RWPE2 (cell line): ENCODE measurements at regions not wholly inside any gene's neighbourhood (a gene's known extent, or its start where the extent isn't known, plus 50 kb on each side); places are given as distances from the start of the nearest gene placed in this dataset.

Experiments used
- ATAC-seq: fragments of 200-7000 bp; cut with Tn5 transposase; 3 replicates; pipeline ENCODE4 v1.9.1; 2021; ENCODE audit warnings: low read depth
- DNase-seq: peaks from one replicate; pipeline ENCODE4 v3.0.0-alpha.2; 2020; ENCODE audit warnings: low spot score
- H3K27ac ChIP-seq: fragments of 450-650 bp; 2 replicates; pipeline ENCODE4 v1.5.1; 2017; ENCODE audit warnings: mild to moderate bottlenecking; ENCODE audit not compliant: poor library complexity, severe bottlenecking
- H3K27me3 ChIP-seq: fragments of 250-450 bp; sonication (Bioruptor Pico); 2 replicates; pipeline ENCODE4 v1.5.1; 2021; ENCODE audit warnings: mild to moderate bottlenecking, moderate library complexity; ENCODE audit not compliant: insufficient read depth, poor library complexity, severe bottlenecking
- H3K36me3 ChIP-seq: fragments of 250-450 bp; sonication (Bioruptor Pico); 2 replicates; pipeline ENCODE4 v1.5.1; 2020; ENCODE audit warnings: low read depth, mild to moderate bottlenecking, moderate library complexity
- H3K4me1 ChIP-seq: fragments of 250-450 bp; sonication (Bioruptor Pico); 2 replicates; pipeline ENCODE4 v1.5.1; 2021; ENCODE audit warnings: mild to moderate bottlenecking, moderate library complexity; ENCODE audit not compliant: insufficient read depth, poor library complexity, severe bottlenecking
- H3K4me3 ChIP-seq: fragments of 250-450 bp; sonication (Bioruptor Pico); 2 replicates; pipeline ENCODE4 v1.5.1; 2021; ENCODE audit warnings: mild to moderate bottlenecking, moderate library complexity; ENCODE audit not compliant: severe bottlenecking
- H3K9me3 ChIP-seq: fragments of 250-450 bp; sonication (Bioruptor Pico); 2 replicates; pipeline ENCODE4 v1.5.1; 2021; ENCODE audit warnings: mild to moderate bottlenecking, moderate library complexity; ENCODE audit not compliant: severe bottlenecking
- TF ChIP-seq, protein P1 (sequence below): fragments of 450-650 bp; IDR thresholded peaks from one replicate; pipeline ENCODE4 v1.5.1; 2017; ENCODE audit warnings: mild to moderate bottlenecking, moderate library complexity; ENCODE audit not compliant: poor library complexity, severe bottlenecking

DNA sequence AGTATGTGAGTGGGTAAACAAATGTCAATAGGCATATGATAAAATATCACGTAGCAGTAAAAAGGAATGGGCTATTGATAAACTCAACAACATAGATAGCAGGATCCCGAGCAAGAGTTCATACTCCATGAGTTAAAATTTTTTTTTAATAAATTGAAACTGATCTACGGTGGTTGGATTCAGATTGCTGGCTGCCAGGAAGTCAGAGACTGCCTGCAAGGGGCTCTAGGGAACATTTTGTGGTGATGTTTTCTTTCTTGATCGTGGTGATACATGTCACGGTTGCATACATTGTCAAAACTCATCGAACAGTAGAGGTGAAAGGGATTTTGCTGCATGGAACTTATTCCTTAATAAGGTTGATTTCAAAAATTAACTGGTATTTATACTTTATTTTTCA, 62.6 kb upstream of the WNT7B start:
- H3K4me1 ChIP-seq, result peaks cover 55% of the 10 kb centered on the region
- H3K27me3 ChIP-seq, result no peaks in the 10 kb centered on the region
- H3K9me3 ChIP-seq, result no peaks in the 10 kb centered on the region
- no peaks in the 10 kb centered on the region for H3K36me3 ChIP-seq
- TF ChIP-seq, protein P1, sequence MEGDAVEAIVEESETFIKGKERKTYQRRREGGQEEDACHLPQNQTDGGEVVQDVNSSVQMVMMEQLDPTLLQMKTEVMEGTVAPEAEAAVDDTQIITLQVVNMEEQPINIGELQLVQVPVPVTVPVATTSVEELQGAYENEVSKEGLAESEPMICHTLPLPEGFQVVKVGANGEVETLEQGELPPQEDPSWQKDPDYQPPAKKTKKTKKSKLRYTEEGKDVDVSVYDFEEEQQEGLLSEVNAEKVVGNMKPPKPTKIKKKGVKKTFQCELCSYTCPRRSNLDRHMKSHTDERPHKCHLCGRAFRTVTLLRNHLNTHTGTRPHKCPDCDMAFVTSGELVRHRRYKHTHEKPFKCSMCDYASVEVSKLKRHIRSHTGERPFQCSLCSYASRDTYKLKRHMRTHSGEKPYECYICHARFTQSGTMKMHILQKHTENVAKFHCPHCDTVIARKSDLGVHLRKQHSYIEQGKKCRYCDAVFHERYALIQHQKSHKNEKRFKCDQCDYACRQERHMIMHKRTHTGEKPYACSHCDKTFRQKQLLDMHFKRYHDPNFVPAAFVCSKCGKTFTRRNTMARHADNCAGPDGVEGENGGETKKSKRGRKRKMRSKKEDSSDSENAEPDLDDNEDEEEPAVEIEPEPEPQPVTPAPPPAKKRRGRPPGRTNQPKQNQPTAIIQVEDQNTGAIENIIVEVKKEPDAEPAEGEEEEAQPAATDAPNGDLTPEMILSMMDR, result no peak
- no peak for DNase-seq
- peak overlapping the region; percentile 87 for H3K27ac ChIP-seq
- ATAC-seq, result no peak
- no peak overlapping the region for H3K4me3 ChIP-seq

DNA sequence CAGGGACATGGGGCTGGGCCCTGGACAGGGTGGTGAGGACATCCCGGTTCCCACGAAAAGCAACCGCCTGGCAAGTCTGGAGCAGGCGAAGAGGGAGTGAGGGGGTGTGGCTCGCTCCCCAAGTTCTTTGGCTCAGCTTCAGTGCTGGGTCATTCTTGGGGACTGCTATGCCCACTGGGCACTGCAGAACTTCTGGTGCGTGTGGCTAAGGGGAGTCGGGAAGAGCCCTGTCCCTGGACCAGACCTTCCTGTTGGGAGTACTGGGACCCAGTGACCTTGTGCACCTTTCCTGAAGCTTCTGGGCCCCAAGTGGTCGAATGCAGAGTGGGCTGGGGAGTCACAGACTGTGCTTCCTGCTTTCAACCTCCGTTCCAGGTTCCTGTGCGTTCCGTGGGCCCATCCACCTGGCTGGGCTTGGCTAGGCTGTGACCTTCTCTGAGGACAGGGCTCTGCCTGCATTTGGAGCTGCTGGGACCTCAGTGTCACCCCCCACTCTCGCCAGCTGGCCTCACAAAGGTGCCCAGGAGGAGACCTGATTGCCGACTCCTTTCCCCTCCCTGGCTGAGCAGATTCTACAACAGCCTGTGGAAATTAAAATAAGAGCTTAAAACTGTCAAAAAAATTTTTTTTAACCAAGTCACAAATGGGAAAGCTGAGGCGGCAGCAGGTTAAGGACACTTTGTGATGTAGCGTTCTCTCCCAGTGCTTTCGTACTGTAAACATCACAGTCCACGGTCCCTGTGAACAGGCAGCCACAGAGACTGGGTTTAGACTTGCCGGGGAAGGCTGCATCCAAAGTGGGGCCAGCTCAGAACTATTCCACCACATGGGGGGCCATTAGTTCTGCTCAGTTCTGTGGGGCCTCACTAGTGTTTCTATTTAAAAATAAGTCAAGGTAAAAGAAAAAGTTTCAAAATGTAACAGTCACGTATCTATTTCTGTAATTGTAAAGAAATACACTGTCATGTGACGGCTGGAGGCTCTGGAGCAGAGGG, 63.8 kb upstream of the WNT7B start:
- H3K9me3 ChIP-seq, result no peaks in the 10 kb centered on the region
- H3K4me3 ChIP-seq, result no peak overlapping the region
- DNase-seq (no peak), ATAC-seq (peak; percentile 4; the same call in 1 of the 3 replicates)
- H3K36me3 ChIP-seq, result no peaks in the 10 kb centered on the region
- TF ChIP-seq, protein P1, result no peak
- no peaks in the 10 kb centered on the region for H3K27me3 ChIP-seq
- H3K27ac ChIP-seq, result peak overlapping the region; percentile 87
- H3K4me1 ChIP-seq, result peaks cover 48% of the 10 kb centered on the region

DNA sequence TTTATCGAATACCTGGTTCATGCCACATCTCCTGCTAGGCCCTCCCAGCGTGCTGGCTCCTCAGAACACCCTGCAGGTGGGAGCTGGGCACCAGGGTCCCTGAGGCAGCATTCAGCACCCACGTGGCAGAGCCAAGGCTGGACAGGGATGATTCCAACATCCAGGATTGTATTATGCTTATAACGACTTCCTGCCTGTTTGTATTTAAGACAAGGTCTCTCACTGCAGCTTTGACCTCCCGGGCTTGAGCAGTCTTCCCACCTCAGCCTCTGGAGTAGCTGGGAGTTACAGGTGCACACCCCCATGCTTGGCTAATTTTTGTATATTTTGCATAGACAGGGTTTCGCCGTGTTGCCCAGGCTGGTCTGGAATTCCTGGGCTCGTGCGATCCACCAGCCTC, 64.7 kb upstream of the WNT7B start:
- no peak for ATAC-seq
- Histone ChIP-seq H3K36me3 (no peaks in the 10 kb centered on the region), H3K9me3 (no peaks in the 10 kb centered on the region), H3K4me1 (peaks cover 48% of the 10 kb centered on the region), H3K4me3 (no peak overlapping the region), H3K27me3 (no peaks in the 10 kb centered on the region), H3K27ac (peak overlapping the region; percentile 87)
- peak; percentile 47 for DNase-seq
- TF ChIP-seq, protein P1, result no peak

DNA sequence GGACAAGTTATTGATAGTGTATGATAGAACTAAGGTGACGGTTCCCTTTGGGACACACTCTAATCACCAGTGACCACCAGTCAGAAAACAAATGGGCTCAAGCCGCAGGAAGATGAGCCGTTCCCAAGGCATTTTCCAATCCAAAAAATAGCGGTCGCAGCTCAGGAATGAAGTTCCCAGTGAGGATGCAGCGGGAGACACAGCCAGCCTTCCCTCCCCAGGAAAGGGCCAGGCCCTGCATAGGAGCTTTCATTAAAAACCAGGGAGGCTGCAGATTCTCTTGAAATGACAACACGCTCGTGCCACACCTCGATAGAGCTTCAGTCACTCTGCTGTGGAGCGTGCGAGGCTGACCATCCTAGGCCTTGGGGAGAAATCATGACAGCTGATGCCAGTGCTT, 65.8 kb upstream of the WNT7B start:
- DNase-seq (peak; percentile 36), ATAC-seq (no peak)
- peak overlapping the region; percentile 87 for H3K27ac ChIP-seq
- TF ChIP-seq, protein P1, result no peak
- H3K27me3 ChIP-seq, result no peaks in the 10 kb centered on the region
- H3K4me3 ChIP-seq, result no peak overlapping the region
- no peaks in the 10 kb centered on the region for H3K36me3 ChIP-seq
- H3K4me1 ChIP-seq, result peaks cover 48% of the 10 kb centered on the region
- no peaks in the 10 kb centered on the region for H3K9me3 ChIP-seq

DNA sequence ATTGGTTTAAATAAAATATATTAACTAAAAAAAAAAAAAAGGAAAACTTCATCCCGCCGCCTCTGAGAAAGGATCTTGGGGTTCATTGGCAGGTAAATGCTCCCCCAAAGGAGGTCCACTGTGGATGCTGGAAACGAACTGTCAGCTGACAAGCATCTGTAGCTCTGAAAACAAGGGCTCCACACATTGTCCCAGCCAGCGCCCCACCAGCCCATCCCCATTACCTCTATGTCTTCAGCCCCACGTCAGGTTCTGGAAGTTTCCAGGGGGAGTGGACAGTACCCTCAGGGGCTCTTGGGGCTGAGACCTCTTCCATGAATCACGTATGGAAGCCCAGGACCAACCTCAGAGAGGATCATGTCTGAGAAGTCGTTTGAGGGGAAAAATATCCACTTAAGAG, 66.4 kb upstream of the WNT7B start:
- Histone ChIP-seq H3K4me1 (peaks cover 48% of the 10 kb centered on the region), H3K27ac (peak overlapping the region; percentile 87), H3K9me3 (no peaks in the 10 kb centered on the region), H3K4me3 (peak overlapping the region; percentile 36), H3K36me3 (no peaks in the 10 kb centered on the region), H3K27me3 (no peaks in the 10 kb centered on the region)
- TF ChIP-seq, protein P1, result no peak
- ATAC-seq (no peak), DNase-seq (peak; percentile 32)
